ENCODE measurements at regions not wholly inside any gene's neighbourhood (a gene's known extent, or its start where the extent isn't known, plus 50 kb on each side); places are given as distances from the start of the nearest gene placed in this dataset.

DNA sequence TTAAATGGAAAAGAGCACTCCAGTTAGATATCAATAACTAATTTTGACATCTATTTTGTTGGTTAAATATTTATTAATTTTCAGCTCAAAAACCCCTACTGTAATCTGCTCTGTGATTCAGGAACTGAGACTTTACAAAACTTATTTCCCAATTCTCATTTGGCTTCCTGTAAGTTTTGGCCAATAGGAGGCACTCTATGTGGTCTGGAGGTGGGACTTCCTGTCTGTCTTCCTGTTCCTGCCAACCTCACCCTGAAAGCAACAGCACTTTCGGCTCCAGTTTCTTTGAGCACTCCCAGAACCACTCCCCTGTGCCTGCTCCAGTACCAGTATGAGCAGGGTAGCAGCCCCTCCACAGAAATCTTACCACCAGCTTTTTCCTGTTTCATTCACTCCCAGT lies 1027.0 kb downstream of the VRK1 start:
- no peak overlapping the region for H3K4me3 ChIP-seq (ENCODE audit: low read depth, low read length)
- TF ChIP-seq, protein P1, sequence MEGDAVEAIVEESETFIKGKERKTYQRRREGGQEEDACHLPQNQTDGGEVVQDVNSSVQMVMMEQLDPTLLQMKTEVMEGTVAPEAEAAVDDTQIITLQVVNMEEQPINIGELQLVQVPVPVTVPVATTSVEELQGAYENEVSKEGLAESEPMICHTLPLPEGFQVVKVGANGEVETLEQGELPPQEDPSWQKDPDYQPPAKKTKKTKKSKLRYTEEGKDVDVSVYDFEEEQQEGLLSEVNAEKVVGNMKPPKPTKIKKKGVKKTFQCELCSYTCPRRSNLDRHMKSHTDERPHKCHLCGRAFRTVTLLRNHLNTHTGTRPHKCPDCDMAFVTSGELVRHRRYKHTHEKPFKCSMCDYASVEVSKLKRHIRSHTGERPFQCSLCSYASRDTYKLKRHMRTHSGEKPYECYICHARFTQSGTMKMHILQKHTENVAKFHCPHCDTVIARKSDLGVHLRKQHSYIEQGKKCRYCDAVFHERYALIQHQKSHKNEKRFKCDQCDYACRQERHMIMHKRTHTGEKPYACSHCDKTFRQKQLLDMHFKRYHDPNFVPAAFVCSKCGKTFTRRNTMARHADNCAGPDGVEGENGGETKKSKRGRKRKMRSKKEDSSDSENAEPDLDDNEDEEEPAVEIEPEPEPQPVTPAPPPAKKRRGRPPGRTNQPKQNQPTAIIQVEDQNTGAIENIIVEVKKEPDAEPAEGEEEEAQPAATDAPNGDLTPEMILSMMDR (conservative IDR thresholded peaks at IDR 0.05; ENCODE audit: low read depth, low read length), result no peak
- DNase-seq (ENCODE audit: low read depth), result no peak

DNA sequence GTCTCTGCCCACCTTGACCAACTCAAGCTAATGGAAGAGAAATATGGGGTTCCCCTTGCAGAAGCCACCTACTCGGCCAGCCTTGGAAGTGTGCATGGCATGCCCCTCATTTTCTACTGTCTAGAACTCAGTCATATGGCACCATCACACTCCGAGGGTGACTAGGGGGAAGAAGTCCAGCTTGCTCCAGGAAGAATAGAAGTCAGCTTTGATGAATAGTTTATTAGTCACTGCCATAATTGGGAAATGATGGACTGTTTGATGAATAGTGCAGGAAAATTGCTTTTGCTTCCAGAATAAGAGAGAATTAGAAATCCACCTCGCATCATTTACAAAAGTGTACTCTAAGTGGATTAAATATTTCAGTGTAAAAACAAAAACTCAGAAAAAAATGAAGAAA lies 1030.6 kb downstream of the VRK1 start:
- DNase-seq (ENCODE audit: low read depth), result no peak

DNA sequence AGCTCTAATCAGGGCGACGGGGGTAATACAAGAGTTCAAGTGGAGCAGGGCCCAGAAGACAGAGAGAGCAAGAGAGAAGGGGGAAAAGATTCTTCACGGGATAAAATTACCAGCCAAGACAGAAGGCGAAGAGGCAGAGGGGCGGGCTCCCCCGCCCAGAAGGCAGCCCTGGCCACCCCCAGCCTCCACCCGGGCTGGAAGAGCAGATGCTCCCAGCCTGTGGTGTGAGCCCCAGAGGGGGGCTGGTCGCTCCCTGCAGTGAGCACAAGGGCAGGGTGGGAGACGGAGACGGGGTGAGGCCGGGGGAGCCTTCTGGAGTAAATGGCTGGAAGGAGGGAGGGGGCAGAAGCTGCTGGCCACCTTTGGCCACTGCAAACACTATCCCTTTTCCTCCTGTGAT lies 1035.6 kb downstream of the VRK1 start:
- TF ChIP-seq, protein P1 (conservative IDR thresholded peaks at IDR 0.05; ENCODE audit: low read depth, low read length), result no peak
- no peak for DNase-seq (ENCODE audit: low read depth)

More for the DNA sequence above, 1030.6 kb downstream of the VRK1 start:
- H3K4me3 ChIP-seq (ENCODE audit: low read depth, low read length), result no peak overlapping the region
- TF ChIP-seq, protein P1 (conservative IDR thresholded peaks at IDR 0.05; ENCODE audit: low read depth, low read length), result no peak

DNA sequence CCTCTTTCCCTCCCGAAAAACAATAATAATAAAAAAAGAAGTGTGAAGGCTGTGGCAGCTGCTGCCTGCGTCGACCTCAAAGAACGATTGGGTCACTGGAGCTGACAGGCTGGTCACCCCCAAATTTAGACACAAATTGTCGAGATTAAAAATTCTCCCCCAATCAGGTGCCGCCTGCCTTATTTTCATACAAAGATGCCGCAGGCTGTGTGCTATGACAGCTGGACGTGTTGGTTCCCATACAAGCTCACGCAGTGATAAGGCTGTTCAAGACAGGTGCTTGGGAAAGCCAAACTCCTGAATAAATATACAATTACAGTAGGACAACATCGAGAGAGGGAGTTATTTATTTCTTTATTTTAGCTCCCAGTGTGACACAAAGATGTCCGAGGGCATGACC lies 1041.8 kb downstream of the VRK1 start:
- TF ChIP-seq, protein P1 (conservative IDR thresholded peaks at IDR 0.05; ENCODE audit: low read depth, low read length), result no peak
- DNase-seq (ENCODE audit: low read depth), result no peak
- no peak overlapping the region for H3K4me3 ChIP-seq (ENCODE audit: low read depth, low read length)

More for the DNA sequence above, 1035.6 kb downstream of the VRK1 start:
- no peak overlapping the region for H3K4me3 ChIP-seq (ENCODE audit: low read depth, low read length)

DNA sequence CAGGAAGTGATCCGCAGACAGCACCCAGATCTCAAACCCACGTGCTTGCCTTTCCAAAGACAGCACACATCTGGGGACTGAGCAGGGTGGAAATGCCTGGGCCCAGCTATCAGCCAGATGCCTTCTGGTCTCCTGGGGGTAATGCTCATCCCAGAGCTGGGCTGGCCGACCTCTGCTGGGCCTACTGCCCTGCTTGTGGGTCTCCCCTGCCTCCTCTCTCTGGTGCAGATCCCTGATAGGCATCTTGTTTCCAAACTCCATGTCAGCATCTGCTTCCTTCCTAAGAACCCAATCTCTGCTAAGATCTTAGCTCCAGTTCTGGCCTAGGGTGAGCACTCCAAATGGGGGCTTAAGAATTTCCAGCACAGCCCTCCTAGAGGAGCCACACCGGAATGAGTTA lies 1043.0 kb downstream of the VRK1 start:
- TF ChIP-seq, protein P1 (conservative IDR thresholded peaks at IDR 0.05; ENCODE audit: low read depth, low read length), result no peak
- no peak overlapping the region for H3K4me3 ChIP-seq (ENCODE audit: low read depth, low read length)
- no peak for DNase-seq (ENCODE audit: low read depth)

DNA sequence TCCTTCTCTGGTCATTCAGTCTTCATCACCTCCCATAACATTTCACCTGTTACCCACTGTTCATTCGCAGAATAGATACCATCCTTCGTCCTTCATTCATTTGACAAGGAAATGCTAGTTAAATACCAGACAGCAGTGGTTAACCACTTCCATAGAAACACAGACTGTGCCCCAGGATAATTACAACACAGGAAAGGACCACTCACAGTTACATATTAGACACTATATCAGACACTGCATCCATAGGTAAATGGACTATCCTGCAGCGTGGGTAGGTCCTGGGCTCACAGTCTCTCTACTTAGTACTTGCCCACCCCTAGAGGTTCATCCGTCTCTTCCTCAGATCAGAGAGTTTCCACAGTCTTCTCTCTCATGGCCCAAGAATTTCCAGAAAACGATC lies 1044.6 kb downstream of the VRK1 start:
- TF ChIP-seq, protein P1 (conservative IDR thresholded peaks at IDR 0.05; ENCODE audit: low read depth, low read length), result no peak
- H3K4me3 ChIP-seq (ENCODE audit: low read depth, low read length), result no peak overlapping the region
- DNase-seq (ENCODE audit: low read depth), result no peak

DNA sequence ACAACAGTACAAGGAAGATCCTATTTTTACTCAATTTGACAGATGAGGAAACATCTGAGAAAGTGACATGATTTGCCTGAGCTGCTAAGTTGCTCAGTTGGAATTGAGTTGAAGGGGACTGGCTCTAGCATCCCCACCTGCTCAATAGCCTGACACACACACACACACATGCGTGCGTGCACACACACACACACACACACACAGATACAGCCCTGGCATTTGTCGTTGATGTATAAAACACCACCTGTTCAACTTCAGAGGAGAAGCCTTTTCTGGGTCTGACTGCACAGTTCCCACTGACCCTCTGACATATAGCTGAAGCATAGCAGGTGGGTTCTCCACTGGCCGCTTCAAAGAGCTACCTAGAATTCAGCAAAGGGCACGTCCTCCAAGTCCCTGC lies 1045.9 kb downstream of the VRK1 start:
- TF ChIP-seq, protein P1 (conservative IDR thresholded peaks at IDR 0.05; ENCODE audit: low read depth, low read length), result no peak
- H3K4me3 ChIP-seq (ENCODE audit: low read depth, low read length), result no peak overlapping the region
- DNase-seq (ENCODE audit: low read depth), result no peak

All from epithelial cell of proximal tubule (primary cell).